ENCODE measurements at regions not wholly inside any gene's neighbourhood (a gene's known extent, or its start where the extent isn't known, plus 50 kb on each side); places are given as distances from the start of the nearest gene placed in this dataset.
A peak's percentile ranks its signal among the peaks of the same experiment; 100 is the strongest.

DNA sequence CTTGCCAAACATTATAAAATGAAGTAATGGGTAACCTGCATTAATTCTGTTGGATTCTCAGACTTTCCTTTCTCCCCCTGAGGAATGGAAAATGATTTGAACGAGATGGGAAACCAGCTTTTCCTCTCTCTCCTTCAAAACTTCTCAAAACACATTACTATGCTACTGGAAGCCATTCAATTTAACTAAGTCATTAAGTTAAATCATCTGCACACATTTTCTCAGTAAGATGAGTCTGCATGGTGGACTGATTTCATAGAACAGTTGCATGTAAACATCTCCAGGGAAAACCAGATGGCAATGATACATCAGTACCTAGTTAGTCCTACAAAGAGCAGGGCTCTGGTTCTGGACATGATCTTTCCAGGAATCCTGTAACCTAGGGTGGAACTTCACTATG is 59.9 kb downstream of the BMP4 start:
- no peak for DNase-seq

DNA sequence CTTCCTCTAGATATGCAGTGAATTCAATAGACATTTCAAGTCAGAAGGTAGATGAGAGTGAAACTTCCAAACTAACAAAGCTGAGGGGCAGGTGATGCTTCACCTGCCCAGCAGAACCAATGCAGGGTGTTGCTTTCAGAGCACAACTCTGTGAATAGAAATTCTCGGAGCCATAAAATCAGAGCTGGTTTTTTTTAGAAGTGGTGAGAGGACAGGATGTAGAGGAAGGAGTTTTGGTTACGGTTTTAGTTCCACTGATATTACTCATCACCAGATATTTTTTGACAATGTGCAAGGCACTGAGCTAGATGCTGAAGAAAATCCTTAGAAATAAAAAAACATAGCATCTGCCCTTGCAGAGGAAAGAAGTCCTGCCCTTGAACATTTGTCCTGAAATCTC is 62.2 kb downstream of the BMP4 start:
- no peak for DNase-seq

DNA sequence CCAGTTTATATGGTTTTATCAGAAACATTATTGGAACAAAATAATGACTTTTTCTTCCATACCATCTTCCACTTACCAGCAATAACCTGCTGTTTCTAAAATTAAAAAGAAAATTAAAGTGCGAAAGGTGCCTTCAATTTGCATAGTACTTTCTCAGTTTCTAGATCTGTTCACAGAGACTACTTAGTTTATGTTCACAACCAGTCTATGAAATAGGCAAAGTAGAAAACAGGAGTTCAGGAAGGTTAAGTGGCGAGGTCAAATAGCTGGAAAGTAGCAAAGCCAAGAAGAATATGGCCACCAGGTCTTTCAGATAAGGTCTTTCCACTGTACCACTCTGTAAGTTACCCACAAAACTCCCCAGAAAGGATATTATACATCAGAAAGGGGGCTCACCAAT is 63.3 kb downstream of the BMP4 start:
- DNase-seq, result peak in 1 of 2 experiments; percentile 3

DNA sequence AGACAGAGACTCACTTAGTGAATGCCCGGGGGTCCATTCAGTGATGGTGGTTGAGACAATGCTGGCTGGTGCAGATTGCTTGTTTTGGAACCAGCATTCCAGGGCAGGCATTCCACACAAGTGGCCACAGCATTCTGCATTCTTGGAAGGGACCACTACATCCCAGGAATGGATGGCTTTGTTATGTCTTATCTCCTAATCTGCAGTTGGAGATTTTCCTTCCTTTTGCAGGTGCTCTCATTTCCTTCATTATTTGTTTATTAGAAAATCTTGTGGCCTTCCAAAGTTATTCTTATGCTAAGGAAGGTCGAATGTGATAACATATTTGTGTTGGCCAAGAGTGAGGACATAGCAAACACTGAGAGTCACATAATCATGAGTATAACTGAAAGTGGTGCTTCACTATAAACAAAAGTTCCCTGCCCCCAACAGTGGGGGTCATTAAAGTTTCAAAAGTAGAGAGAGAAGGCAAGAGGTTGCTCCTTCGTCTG is 66.0 kb downstream of the BMP4 start:
- DNase-seq, result no peak

DNA sequence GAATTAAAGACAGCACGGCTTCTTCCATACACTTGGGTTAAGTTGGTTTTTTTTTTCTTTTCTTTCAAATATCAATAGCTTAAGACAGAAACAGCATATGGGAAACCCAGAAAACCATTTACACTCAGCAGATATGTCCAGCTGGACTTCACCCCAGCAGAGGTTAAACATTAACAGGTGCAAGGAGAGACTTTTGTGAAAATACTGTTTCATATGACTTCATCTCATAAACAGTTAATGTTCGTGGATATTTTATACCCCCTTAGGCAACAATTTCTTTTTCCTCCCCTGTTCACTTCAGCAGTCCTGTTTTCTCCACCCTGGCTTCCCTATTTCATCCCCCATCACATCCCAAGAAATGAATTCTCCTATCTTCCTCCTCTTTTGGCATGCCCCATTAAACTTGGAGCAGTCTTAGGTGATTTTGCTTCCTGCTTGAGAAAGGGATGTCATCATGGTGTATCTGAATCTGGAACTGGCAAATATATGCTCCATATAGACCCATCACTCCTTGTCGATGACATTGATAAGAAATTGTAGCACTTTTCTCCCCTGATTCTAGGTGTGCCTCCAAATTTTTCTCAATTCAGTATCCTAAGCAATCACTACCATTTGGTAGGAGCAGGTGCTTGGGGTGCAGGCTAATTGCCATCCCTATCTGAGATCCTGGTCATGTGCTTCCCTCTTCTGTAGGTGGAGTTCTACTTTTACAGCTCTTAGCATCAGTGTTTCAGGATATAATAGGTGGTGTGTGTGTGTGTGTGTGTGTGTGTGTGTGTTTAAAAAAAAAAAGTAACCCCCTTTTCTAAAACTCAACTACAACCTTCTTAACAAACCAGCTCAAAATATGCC is 67.9 kb downstream of the BMP4 start:
- DNase-seq, result peak in 1 of 2 experiments; percentile 14

DNA sequence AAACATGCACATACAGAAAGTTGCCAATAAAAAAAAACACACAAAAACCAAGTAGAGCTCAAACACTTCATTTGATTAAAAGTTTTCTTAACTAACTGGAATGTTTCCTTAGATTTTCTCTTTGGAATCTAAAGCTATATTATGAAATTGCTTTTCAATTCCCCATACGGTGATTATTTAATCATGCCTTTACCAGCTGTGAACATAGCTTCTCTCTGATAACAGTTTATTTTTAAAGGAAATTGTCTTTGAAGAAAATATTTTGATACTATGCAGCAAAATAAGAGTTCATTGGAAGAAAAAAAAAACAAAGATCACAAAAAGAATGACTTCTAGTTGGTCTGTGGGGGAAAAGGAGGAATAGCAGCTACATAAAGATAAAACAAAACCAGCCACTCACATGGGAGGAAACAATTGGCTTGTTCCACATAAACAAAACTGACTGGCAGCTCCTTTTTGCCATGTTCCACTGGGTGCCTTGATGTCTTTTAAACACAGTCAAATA is 71.4 kb downstream of the BMP4 start:
- DNase-seq, result no peak

DNA sequence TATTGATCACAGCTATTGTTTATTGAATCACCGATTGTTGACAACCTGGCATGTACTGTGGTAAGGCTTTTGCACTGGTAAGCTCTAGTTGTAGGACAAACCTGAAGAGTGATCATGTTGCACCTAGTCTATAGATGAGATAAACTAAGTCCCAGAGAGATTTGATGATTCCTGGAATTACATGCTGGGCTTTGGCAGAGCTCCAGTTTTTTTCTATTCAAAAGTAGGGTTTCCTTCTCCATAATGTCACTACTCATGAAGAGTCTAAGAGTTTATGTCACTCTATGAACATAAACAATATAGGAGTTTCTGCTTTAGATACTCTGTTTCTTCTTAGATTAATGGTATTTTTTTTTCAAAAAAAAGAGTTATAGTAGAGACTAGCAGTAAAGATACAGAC is 72.0 kb downstream of the BMP4 start:
- DNase-seq, result no peak

DNA sequence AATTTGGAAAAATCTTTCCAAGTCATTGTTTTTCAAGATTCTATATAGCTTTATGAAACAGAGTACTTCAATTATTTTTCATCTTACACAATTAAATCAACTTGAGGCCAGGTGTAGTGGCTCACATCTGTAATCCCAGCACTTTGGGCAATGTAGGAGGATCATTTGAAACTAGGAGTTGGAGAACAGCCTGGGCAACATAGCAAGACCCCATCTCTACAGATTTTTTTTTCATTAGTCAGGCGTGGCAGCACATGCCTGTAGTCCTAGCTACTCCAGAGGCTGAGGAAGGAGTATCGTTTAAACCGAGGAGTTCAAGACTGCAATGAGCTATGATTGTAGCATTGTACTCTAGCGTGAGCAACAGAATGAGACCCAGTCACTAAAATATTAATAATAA is 72.9 kb downstream of the BMP4 start:
- no peak for DNase-seq

DNA sequence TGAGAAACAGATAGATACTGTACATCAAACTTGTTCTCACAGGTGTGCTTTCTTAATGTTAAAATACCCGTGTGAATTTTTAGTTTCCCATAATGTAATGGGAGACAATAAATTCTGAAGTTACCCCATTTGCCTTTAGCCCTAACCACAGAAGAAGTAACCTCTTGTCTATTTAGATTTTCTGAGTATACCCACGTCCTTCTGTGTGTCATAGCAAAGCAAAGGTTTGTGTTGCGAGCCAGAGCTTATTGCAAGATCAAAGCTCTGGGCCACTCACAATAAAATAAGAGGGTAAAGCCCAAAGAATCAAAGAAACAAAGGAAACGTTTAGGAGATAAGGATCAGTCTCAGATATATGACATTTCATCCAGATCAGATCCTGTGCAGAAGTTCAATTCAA is 73.9 kb downstream of the BMP4 start:
- no peak for DNase-seq

DNA sequence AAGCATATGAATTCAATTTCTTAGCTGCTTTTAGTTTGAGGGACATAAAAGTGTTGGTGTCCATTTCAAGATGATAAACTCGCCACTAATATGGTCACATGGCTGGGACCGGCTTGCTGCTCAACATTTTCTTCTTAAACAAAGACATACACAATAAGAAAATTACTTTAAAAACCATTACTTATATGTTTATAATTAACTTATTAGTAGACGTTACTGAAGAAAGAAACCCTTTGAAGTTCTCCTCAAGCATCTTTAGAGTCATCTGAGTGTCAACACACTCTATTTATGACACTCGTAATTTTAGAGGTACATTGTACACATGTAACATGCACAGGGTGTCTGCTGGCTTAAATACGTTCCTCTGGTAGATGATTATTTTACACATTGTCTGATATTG is 74.7 kb downstream of the BMP4 start:
- DNase-seq, result no peak

DNA sequence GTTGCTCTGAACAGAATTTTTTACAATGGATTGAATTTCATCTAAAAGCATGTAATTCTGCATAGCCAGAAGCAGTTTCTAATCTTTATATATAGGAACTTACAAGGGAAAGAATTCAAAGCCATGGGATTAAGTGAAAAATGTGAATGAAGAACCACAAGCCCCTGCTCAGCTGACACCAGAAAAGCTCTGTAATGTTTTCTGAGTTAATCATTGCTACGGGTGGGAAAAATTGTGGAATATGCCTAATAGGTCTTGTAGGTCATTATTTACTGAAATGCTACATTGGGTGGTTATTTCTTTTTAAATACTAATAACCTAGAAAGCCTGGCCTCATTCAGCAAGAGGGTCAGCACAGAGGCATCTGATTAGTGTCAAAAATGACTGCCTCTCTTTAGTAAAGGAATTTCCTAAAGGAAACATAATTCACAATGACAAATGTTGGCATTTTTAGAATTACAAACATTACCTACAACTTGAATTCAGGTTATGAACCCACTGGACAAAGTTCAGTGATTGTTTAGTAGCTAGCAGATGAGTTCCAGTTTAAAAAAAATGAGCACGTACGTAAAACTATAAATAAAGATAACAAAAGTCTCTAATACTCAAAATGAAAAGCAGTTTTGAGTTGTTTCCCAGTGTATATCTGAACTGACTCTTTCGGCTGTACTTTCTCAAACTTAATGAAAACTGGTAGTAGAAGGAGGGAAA is 75.3 kb downstream of the BMP4 start:
- DNase-seq, result no peak

DNA sequence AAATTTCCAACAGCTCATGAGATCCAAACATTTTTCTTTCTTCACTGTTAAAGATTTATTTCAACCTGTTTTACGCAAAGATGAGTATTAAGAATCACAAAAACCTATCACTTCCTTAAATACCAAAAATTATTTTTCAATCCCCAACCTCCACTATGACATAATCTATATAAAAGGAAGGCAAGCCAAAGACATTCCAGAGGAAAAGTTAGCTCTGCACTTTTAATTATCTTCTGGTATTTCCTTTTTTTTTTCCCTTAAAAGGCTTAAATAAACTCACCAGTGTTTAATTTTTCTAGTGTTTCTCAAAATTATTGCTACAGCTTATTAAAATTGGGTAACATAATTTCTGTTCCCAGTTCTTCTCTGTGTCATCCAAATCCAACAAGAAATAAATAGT is 75.9 kb downstream of the BMP4 start:
- DNase-seq, result no peak

DNA sequence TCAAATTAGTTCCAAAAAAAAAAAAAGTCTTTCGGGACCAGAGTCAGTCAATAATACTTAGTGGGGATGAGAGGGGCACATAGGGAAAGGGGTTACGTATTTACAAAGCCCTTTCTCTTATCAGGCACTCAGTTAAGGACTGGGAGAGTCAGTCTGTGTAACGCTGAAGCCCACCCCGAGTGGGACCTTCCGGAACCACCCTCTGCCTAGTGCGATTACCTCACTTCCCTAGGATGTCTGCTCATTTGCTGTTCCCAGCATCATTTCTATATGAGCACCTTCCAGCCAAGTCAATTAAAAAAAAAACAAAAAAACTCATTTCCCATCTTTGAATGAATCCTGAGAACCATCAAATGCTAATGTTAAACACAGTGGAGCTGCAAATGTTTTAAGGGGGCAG is 76.9 kb downstream of the BMP4 start:
- no peak for DNase-seq

DNA sequence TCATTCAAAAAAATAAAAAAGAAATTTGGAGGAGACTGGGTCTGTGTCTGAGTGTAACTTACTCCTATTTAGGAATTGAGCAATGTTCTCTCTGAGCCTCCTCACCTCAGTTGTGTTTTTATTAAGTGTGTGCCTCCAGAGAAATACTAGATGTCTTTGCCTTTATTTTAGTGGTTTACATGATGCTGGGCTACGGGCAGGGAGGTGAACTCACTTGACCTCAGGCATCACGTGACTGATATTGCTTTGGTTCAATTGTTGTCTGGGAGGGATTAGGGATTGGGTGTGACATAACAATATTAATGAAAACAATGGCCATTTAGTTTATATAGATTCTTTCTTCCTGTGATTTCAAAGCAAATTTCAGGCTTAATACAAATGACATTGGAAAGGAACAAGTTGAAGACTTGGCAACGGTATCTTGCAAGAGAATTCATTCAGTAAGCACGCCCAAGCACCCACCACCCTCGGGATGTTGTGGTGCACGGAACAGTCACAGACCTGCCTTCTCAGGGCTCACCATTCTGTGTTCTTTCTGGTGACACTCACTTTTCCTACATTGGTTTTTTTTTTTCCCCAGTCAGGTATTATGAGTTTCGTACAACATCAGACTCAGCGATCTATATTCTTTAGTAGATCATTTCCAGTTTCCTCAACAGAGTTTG is 77.5 kb downstream of the BMP4 start:
- DNase-seq, result no peak

DNA sequence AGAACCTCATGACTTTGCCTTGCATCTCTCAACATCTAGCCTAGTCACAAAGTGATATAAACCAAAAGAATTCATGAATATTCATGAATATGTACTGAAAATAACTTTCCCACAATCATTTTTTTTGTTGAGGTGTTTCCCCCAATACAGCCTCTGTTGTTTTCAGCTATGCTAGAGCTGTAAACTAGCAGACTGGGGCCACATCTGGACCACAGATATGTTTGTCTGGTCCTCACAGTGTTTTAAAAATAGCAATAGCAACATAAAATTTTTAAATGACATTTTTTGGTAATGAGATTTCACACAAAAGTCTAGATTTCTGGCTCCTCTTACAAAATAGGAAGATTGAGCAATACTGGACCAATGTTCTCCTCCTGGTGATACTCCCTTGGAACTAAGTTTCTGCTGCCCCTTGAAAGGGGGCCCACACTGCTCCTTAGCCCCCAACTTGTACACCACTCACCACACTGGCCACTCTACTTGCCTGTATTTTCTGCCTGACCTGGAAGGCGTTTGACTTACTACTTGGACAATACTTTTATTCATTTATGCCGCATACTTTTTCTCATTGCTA is 81.2 kb downstream of the BMP4 start:
- no peak for DNase-seq

DNA sequence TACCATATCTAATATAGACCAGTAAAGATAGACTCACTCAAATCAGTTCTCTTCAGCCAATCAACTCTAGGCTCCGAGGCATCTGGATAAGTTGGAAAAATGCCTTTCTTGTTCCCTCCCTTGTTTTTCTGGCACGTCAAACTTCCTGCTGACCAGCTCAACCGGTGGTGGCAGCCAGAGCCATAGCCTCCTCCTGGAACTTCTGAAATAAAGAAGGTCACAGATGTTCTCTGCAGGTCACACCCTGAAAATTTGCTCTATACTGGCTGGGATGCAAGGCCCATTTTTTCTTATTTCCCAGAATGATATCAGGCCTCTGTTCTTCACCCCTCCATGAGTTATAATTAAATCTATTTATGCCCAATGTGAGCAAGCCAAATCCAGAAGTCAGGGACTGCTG is 81.9 kb downstream of the BMP4 start:
- no peak for DNase-seq

DNA sequence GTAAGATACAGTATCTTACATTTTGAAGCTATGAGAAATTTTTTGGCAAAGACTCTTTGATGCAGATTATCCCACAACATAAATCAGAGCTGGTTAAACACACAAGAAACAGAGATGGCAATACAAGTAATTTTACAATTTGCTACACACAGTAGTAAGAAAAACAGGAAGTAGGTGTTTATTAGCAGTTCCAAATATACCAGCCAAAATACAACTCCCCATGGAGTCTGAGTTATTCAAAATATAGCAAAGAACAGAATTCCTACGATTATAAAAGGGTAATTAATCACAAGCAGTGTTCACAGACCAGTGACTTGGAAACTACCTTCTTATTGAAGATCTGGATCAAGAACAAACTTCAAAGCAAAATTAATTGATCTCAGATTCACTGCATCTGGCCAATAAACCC is 83.9 kb downstream of the BMP4 start:
- no peak for DNase-seq

DNA sequence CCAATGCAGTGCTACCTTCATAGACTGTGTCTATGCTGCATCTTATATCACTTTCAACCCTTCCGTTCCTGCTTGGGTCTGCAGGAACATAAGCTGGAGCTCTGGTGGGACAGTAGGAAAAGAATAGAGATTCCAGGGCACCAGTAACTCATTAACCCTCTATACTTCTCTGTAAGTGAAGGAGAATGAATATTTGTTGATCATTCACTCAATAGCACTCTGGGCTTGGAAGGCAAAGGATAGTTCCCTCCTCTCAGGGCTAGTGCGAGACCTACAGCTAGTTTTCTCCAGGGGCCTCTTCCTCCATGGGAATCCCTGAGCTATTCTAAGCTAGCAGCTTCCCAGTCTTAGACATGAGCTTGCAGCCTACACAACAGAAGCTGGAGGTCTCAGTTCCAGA is 84.7 kb downstream of the BMP4 start:
- no peak for DNase-seq

DNA sequence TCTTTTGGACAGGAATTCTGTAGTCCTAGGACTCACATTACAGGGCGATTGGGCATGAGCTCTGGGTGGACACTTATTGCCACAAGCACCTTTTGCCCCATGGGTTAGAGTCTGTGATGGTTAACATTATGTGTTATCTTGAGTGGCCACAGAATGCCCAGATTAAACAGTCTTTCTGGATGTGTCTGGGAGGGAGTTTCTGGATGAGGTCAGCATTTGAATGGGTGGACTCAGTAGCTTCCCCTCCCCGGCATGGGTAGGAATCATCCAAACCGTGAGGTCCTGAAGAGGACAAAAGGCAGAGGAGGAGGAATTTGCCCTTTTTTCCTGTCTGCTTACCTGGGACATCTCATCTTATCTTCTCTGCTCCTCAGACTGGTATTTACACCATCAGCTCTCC is 85.6 kb downstream of the BMP4 start:
- DNase-seq, result no peak

DNA sequence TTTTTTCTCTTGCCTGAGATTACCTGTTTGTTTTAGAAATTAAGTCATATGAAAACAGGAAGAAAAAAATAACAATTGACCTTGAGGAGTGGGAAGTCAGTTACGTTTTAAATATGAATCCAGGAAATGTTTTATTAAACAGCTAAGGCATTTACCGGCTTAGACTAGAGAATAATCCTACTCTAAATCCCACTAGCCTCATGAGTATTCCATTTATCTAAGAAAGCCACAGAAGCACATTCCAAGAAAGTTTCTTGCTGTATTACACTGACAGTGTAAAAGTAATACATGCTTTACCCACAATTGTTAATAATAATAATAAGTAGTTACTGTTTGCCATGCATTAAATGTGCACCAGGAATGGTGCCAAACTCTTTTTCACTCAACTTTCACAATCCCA is 90.9 kb downstream of the BMP4 start:
- no peak for DNase-seq

DNA sequence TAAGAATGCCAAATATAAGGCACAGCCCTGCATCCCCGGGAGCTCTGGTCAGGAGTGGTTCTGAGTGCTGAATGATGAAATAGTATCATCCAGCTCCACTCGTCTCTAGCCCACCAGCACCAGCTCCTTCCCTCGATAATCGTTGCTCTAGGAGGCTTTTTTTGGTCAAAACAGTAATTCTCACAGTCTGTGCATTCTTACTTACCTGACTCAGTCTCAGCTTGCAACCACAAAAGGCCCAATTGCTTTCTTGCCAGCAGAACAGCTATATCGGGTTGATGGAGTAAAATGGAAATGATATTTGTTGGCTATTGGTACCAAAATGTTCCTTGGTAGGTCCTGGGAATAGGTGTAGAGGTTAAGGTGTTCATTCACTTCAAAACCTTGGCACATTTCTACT is 94.8 kb downstream of the BMP4 start:
- DNase-seq, result no peak

DNA sequence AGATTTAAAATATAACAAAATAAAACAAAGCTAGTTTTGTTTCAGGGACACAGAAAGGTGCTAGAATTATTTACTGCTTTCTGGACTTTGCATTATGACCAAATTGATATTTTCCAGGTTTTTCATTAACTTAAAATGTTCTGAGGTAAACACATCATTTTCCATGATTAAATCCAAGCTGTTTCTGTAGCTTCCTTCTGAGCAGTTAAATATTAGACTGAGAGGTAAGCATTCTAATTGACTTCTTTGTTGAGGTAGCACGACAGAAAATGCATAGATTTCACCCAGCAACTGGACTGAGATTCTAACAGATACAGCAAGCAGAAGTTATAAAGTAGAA is 98.3 kb downstream of the BMP4 start:
- DNase-seq, result no peak

DNA sequence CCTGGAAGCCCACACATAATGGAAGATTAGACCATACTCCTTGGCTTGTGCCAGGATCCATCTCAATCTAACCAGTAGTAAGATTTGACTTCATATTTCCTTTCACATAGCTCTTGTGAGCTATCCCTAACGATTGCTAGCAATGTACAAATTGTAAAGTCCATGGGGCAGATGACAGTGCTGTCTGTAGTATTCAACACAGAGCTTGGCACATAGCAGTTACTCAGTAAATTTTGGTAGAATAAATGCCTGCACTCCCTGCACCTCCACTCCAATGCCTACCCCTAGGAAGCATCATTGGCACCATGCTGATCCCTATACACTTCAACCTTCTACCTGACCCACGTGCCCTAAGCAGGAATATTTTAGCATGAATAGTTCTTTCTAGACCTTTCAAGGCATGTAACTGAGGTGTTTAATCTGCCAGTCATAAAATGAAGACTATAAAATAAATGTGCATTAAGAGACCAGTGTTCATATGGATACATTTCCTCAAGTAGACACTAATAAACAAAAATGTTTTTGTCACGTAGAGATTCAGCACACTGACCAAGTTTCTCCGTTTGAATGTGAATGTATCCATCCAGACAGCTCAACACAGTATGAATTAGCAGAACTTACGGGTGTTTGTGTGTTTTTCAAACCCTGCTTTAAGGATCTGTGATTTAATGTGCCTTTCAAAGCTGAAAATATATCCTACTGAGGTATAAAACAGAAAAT is 98.8 kb downstream of the BMP4 start:
- DNase-seq, result no peak
